Activated naive CD8-positive, alpha-beta T cell treated with anti-CD3 and anti-CD28 coated beads, Interleukin-2, amount 10 ng/mL, durations not matched to agents 7 days and 5 days (primary cell): ENCODE measurements at regions not wholly inside any gene's neighbourhood (a gene's known extent, or its start where the extent isn't known, plus 50 kb on each side); places are given as distances from the start of the nearest gene placed in this dataset.

ENCODE experiments used
- ATAC-seq: fragments of 150-1000 bp; cut with Tn5 transposase; one replicate; pipeline ENCODE4 v1.10.0; 2021; ENCODE audit warnings: low read depth, moderate library complexity
- POLR2A ChIA-PET: fragments of 350-600 bp; sonication (Branson Sonifier 250); formaldehyde crosslinking; loops from one replicate; lab custom pipeline; 2021; ENCODE audit warnings: antibody characterized with exemption; lab: Charles Lee
- DNase-seq: peaks from one replicate; pipeline ENCODE4 v3.0.0; 2021
- H3K27ac Mint-ChIP-seq: one replicate; pipeline ENCODE4 v1.8.0; 2022; ENCODE audit warnings: mild to moderate bottlenecking, mixed read lengths
- H3K27me3 Mint-ChIP-seq: one replicate; pipeline ENCODE4 v1.8.0; 2022; ENCODE audit warnings: mild to moderate bottlenecking, moderate library complexity, mixed read lengths
- H3K36me3 Mint-ChIP-seq: one replicate; pipeline ENCODE4 v1.8.0; 2021; ENCODE audit warnings: mild to moderate bottlenecking, mixed read lengths
- H3K4me1 Mint-ChIP-seq: one replicate; pipeline ENCODE4 v1.8.0; 2021; ENCODE audit warnings: mixed read lengths
- H3K4me3 Mint-ChIP-seq: one replicate; pipeline ENCODE4 v1.8.0; 2022; ENCODE audit warnings: mild to moderate bottlenecking, moderate library complexity, mixed read lengths
- H3K9me3 Mint-ChIP-seq: one replicate; pipeline ENCODE4 v1.8.0; 2021; ENCODE audit warnings: mixed read lengths

- POLR2A ChIA-PET = no interaction called here
- DNase-seq (no peak), ATAC-seq (no peak)
- Mint-ChIP-seq H3K9me3 (no peaks in the 10 kb centered on the region), H3K36me3 (no peaks in the 10 kb centered on the region), H3K27me3 (peaks cover 12% of the 10 kb centered on the region), H3K4me1 (peaks cover 3% of the 10 kb centered on the region), H3K27ac (no peak overlapping the region), H3K4me3 (no peak overlapping the region)
Observed at GRCh38 chr7:27374958-27375841, 132.6 kb downstream of the EVX1 start.

DNA sequence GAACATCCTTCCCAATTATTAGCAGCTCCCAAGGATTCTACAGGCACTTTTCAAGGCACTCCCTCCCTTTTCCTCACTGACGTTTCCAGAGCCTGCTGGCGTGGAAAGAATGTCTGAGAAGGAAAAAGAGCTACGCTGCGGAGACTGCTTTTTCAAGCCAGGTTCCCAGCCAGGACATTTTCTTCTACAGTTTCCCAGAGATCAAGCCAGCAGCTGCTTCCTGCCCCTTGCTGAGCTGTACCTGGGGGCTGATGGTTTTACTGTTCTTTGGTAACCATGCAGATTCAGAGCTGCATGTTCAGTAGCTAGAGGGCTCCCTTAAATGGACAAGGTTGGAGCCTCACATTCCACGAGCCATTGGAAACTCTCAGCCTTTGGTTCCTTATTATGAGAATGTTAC, 133.4 kb downstream of the EVX1 start:
- ATAC-seq = no peak
- Mint-ChIP-seq H3K27me3 (peaks cover 12% of the 10 kb centered on the region), H3K27ac (no peak overlapping the region), H3K36me3 (no peaks in the 10 kb centered on the region), H3K9me3 (no peaks in the 10 kb centered on the region), H3K4me1 (peaks cover 3% of the 10 kb centered on the region), H3K4me3 (no peak overlapping the region)
- DNase-seq = no peak
- POLR2A ChIA-PET = no interaction called here

GRCh38 chr7:27377988-27378387, 135.4 kb downstream of the EVX1 start:
- peaks cover 12% of the 10 kb centered on the region for H3K27me3 Mint-ChIP-seq
- POLR2A ChIA-PET = no interaction called here

DNA sequence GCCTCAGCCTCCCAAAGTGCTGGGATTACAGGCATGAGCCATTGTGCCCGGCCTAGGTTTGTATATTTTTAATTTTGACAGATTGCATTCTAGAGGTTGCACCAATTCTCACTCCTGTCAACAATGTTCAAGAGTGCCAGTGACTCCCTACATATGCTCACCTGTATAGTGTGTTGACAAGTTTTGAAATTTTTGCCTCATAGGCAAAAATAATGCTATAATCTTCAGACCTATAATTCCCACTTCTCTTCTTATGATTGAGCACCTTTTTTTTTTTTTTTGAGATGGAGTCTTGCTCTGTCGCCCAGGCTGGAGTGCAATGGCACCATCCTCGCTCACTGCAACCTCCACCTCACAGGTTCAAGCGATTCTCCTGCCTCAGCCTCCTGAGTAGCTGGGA, 139.7 kb downstream of the EVX1 start:
- Mint-ChIP-seq H3K9me3 (no peaks in the 10 kb centered on the region), H3K36me3 (no peaks in the 10 kb centered on the region), H3K27ac (no peak overlapping the region), H3K4me3 (no peak overlapping the region), H3K27me3 (peaks cover 18% of the 10 kb centered on the region), H3K4me1 (no peaks in the 10 kb centered on the region)
- DNase-seq (no peak), ATAC-seq (no peak)
- POLR2A ChIA-PET = no interaction called here

More at GRCh38 chr7:27377988-27378387, 135.4 kb downstream of the EVX1 start:
- no peak for DNase-seq
- ATAC-seq = no peak
- Mint-ChIP-seq H3K9me3 (no peaks in the 10 kb centered on the region), H3K27ac (no peak overlapping the region), H3K36me3 (no peaks in the 10 kb centered on the region), H3K4me3 (no peak overlapping the region), H3K4me1 (no peaks in the 10 kb centered on the region)

GRCh38 chr7:27386581-27386980, 144.0 kb downstream of the EVX1 start:
- peaks cover 19% of the 10 kb centered on the region for H3K27me3 Mint-ChIP-seq

DNA sequence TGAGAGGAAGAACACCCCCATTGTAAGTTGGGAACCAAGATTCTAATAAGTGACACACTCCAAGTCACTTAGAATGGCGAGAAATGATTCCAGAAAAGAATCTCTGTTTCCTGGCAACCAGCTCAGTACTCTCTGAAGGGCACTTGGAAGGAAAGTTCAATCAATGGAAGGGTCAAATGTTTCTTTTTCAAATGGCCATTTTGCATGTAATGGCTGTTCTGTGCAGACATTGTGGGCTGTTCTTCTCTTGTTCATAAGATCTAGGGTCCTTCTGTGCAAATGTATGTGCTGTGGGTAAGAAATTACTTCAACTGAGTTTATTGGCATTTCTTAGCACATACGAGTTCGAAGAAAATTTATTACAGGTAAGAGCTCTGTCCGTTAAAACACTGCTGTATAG, 145.3 kb downstream of the EVX1 start:
- H3K36me3 Mint-ChIP-seq = no peaks in the 10 kb centered on the region
- ATAC-seq = no peak
- peaks cover 23% of the 10 kb centered on the region for H3K27me3 Mint-ChIP-seq
- POLR2A ChIA-PET = no interaction called here
- no peaks in the 10 kb centered on the region for H3K4me1 Mint-ChIP-seq
- no peak overlapping the region for H3K27ac Mint-ChIP-seq
- no peaks in the 10 kb centered on the region for H3K9me3 Mint-ChIP-seq
- H3K4me3 Mint-ChIP-seq = no peak overlapping the region
- no peak for DNase-seq

More at GRCh38 chr7:27386581-27386980, 144.0 kb downstream of the EVX1 start:
- Mint-ChIP-seq H3K4me3 (no peak overlapping the region), H3K36me3 (no peaks in the 10 kb centered on the region), H3K4me1 (no peaks in the 10 kb centered on the region), H3K27ac (no peak overlapping the region), H3K9me3 (no peaks in the 10 kb centered on the region)
- DNase-seq = no peak
- POLR2A ChIA-PET = no interaction called here
- no peak for ATAC-seq

GRCh38 chr7:27388561-27388960, 146.0 kb downstream of the EVX1 start:
- peaks cover 24% of the 10 kb centered on the region for H3K27me3 Mint-ChIP-seq
- no peak for ATAC-seq
- POLR2A ChIA-PET = no interaction called here

GRCh38 chr7:27389496-27389895, 146.9 kb downstream of the EVX1 start:
- peaks cover 20% of the 10 kb centered on the region for H3K27me3 Mint-ChIP-seq
- no peak for ATAC-seq
- H3K9me3 Mint-ChIP-seq = no peaks in the 10 kb centered on the region
- no peak for DNase-seq
- no peak overlapping the region for H3K27ac Mint-ChIP-seq
- POLR2A ChIA-PET = no interaction called here
- H3K4me1 Mint-ChIP-seq = no peaks in the 10 kb centered on the region
- H3K36me3 Mint-ChIP-seq = no peaks in the 10 kb centered on the region
- H3K4me3 Mint-ChIP-seq = no peak overlapping the region

More at GRCh38 chr7:27388561-27388960, 146.0 kb downstream of the EVX1 start:
- no peak overlapping the region for H3K27ac Mint-ChIP-seq
- no peak overlapping the region for H3K4me3 Mint-ChIP-seq
- H3K36me3 Mint-ChIP-seq = no peaks in the 10 kb centered on the region
- H3K4me1 Mint-ChIP-seq = no peaks in the 10 kb centered on the region
- no peaks in the 10 kb centered on the region for H3K9me3 Mint-ChIP-seq
- DNase-seq = no peak

DNA sequence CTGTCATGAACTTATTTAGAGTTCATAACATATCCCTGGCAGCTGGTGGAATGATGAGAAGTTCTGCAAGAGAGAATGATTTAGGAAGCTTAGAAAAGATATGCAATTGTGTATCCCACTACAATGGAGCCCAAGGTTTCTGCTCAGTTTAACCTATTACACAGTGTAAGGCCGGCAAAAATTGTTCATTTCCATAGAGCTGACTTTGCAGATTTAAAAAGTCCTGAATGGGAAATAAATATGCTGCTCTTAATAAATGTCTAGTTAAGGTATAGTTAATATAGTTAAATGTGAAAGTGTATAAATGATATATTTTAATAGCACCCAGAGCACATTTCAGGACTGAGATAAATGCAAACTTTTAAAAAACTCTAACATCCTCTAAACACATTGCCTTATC, 149.9 kb downstream of the EVX1 start:
- H3K27me3 Mint-ChIP-seq = peaks cover 17% of the 10 kb centered on the region
- no peak for ATAC-seq
- POLR2A ChIA-PET = no interaction called here

DNA sequence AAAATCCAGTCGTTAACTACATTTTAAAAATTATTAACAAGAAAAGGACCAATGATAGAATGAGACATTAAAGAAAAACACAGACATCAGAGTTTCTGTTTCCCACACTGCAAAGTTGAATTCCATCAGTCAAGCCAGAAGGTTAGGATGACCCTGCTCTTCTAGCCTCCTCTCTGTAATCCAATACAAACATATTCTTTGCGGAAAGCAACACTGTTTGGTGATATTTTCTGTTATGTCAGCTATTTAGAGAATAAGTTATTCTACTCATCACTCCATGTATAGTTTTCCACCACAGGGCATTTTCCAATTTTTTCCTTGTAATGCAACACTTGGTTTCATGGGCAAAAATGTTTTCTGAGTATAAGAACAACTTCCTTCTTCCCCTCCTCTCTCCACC, 152.3 kb downstream of the EVX1 start:
- Mint-ChIP-seq H3K27me3 (peaks cover 15% of the 10 kb centered on the region), H3K36me3 (no peaks in the 10 kb centered on the region), H3K4me3 (no peak overlapping the region), H3K9me3 (no peaks in the 10 kb centered on the region), H3K27ac (no peak overlapping the region), H3K4me1 (no peaks in the 10 kb centered on the region)
- no peak for ATAC-seq
- POLR2A ChIA-PET = no interaction called here
- no peak for DNase-seq

More for the DNA sequence above, 149.9 kb downstream of the EVX1 start:
- Mint-ChIP-seq H3K4me3 (no peak overlapping the region), H3K36me3 (no peaks in the 10 kb centered on the region), H3K27ac (no peak overlapping the region), H3K9me3 (no peaks in the 10 kb centered on the region), H3K4me1 (no peaks in the 10 kb centered on the region)
- no peak for DNase-seq

DNA sequence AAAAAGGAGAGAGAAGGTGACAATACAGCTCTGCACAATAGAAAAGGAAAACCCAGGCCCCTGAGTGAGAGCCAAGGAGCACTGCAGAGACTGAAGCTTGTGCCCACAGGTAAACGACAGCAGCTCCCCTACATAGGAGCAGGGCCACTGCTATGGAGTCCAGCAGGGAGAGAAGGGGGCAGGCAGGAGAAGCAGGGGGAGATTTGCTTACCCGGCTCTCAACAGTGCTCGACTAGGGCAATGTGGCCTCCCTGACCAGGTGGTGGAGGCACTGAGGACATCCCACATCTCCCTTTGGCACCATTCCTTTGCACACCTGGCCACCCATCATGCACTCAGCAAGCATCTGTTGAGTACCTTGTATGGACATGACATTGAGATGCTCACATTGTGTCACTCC, 153.0 kb downstream of the EVX1 start:
- ATAC-seq = no peak
- Mint-ChIP-seq H3K27me3 (peaks cover 15% of the 10 kb centered on the region), H3K9me3 (no peaks in the 10 kb centered on the region), H3K27ac (no peak overlapping the region), H3K36me3 (no peaks in the 10 kb centered on the region), H3K4me1 (no peaks in the 10 kb centered on the region), H3K4me3 (no peak overlapping the region)
- POLR2A ChIA-PET = no interaction called here
- no peak for DNase-seq

GRCh38 chr7:27397503-27397902, 154.9 kb downstream of the EVX1 start:
- H3K27me3 Mint-ChIP-seq = peaks cover 10% of the 10 kb centered on the region
- no peak overlapping the region for H3K4me3 Mint-ChIP-seq
- peaks cover 5% of the 10 kb centered on the region for H3K9me3 Mint-ChIP-seq
- ATAC-seq (no peak), DNase-seq (no peak)
- no peaks in the 10 kb centered on the region for H3K4me1 Mint-ChIP-seq
- H3K36me3 Mint-ChIP-seq = no peaks in the 10 kb centered on the region
- H3K27ac Mint-ChIP-seq = no peak overlapping the region
- POLR2A ChIA-PET = no interaction called here

DNA sequence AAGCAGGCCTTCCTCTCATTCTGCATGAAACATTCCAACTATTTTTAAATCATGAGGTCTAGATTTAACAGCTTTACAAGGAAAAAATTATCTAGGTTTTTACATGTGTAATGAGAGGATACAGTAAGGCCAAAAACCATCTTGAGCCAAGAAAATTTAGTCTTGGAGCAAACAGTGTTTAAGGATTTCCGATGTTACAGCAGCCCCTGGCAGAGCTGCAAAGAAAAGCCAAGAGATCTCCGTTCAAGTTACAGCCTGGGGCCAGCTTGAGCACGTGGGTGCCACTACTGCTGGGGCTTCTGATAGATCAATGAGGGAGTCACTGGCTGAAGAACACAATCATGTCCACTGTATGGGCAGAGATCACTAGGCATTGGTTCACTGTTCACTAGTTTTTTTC, 156.2 kb downstream of the EVX1 start:
- POLR2A ChIA-PET = no interaction called here
- H3K27me3 Mint-ChIP-seq = peaks cover 7% of the 10 kb centered on the region
- ATAC-seq (no peak), DNase-seq (no peak)
- H3K36me3 Mint-ChIP-seq = no peaks in the 10 kb centered on the region
- no peak overlapping the region for H3K27ac Mint-ChIP-seq
- H3K9me3 Mint-ChIP-seq = peaks cover 5% of the 10 kb centered on the region
- H3K4me1 Mint-ChIP-seq = no peaks in the 10 kb centered on the region
- H3K4me3 Mint-ChIP-seq = no peak overlapping the region

DNA sequence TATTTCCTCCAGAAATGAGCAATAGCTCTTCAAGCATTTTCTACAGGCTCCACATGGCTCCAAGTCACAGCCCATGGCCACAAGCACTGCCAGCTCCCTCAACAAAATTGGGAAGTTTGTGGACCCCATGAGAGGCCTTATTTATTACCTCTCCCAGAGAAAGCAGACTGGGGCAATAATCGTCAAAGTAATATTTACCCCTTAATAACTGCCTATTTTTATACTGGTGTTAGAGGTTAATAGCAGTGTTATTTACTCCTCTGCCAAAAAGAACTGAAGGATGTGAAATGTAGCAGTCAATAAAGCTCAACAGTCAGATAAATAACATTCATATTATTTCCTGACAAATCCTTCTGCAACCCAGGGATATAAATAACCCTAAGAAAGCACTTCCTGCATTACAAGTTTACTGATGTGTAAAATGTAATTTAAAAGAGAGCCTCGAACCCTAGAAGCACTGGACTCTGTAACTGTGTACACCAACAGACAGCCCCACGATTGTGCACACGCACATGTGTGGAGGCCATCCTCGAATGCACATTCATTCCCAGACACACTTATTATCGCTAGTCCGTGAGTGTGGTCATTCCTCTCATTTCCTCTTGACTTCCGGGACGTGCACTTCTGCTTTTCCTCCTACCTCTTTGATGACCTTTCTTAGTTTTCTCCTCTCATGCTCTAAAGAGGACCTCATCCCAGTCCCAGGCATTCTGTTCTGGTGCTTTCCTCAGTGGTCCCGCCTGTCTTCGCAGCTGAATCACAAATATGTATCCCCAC, 157.4 kb downstream of the EVX1 start:
- H3K36me3 Mint-ChIP-seq = no peaks in the 10 kb centered on the region
- H3K27ac Mint-ChIP-seq = no peak overlapping the region
- H3K9me3 Mint-ChIP-seq = peaks cover 5% of the 10 kb centered on the region
- H3K27me3 Mint-ChIP-seq = peaks cover 4% of the 10 kb centered on the region
- H3K4me3 Mint-ChIP-seq = no peak overlapping the region
- DNase-seq = no peak
- POLR2A ChIA-PET = no interaction called here
- H3K4me1 Mint-ChIP-seq = no peaks in the 10 kb centered on the region
- ATAC-seq = no peak
